WERI-Rb-1 (cell line): ENCODE measurements at regions not wholly inside any gene's neighbourhood (a gene's known extent, or its start where the extent isn't known, plus 50 kb on each side); places are given as distances from the start of the nearest gene placed in this dataset.
"Not testable (repeated sequence)": the region's sequence is repeated elsewhere in the genome, so short reads cannot be mapped to it uniquely, and the experiment has no call there.

ENCODE experiments used
- DNase-seq: peaks from one replicate; pipeline ENCODE4 v3.0.0-alpha.2; 2020
- H3K27ac ChIP-seq: fragments of 250-450 bp; sonication (Bioruptor Pico); 2 replicates; pipeline ENCODE4 v1.5.1; 2020; ENCODE audit warnings: mild to moderate bottlenecking, moderate library complexity
- H3K27me3 ChIP-seq: fragments of 250-450 bp; sonication (Bioruptor Pico); 2 replicates; pipeline ENCODE4 v1.5.1; 2021; ENCODE audit warnings: mild to moderate bottlenecking, low read depth, moderate library complexity; ENCODE audit not compliant: insufficient read depth, severe bottlenecking
- H3K36me3 ChIP-seq: fragments of 250-450 bp; sonication (Bioruptor Pico); 2 replicates; pipeline ENCODE4 v1.5.1; 2020; ENCODE audit warnings: mild to moderate bottlenecking, moderate library complexity
- H3K4me3 ChIP-seq: 2 replicates; pipeline ENCODE4 v1.5.1; 2011; ENCODE audit warnings: low read depth, mild to moderate bottlenecking, control low read depth, low read length
- H3K9me3 ChIP-seq: fragments of 250-450 bp; sonication (Bioruptor Pico); 2 replicates; pipeline ENCODE4 v1.5.1; 2021; ENCODE audit warnings: mild to moderate bottlenecking, moderate library complexity; ENCODE audit not compliant: severe bottlenecking
- TF ChIP-seq, protein P1 (sequence below): IDR thresholded peaks from 2 replicates; pipeline ENCODE4 v1.5.1; 2011; ENCODE audit warnings: low read depth, mild to moderate bottlenecking, control low read depth, inconsistent platforms, low read length

DNA sequence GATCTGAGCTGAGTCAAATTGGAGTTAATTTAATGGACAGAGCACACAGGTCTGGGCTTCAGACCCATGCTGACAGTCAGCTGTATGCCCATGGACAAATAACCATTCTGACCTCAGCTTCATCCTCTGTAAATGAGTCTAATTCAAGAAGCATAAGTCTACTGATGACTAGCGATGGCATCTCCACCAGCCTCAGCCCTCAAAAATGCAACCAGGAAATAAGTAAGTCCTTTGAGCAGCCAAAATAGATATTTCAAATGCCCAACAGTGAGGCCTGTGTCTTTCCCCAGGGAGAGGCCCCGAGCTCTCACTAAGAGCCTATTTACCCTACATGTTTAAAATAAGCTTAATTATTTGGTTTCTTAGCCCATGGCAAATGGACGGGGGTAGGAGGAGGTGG is 114.2 kb upstream of the MTHFD1L start:
- H3K27me3 ChIP-seq: no peaks in the 10 kb centered on the region
- TF ChIP-seq, protein P1, sequence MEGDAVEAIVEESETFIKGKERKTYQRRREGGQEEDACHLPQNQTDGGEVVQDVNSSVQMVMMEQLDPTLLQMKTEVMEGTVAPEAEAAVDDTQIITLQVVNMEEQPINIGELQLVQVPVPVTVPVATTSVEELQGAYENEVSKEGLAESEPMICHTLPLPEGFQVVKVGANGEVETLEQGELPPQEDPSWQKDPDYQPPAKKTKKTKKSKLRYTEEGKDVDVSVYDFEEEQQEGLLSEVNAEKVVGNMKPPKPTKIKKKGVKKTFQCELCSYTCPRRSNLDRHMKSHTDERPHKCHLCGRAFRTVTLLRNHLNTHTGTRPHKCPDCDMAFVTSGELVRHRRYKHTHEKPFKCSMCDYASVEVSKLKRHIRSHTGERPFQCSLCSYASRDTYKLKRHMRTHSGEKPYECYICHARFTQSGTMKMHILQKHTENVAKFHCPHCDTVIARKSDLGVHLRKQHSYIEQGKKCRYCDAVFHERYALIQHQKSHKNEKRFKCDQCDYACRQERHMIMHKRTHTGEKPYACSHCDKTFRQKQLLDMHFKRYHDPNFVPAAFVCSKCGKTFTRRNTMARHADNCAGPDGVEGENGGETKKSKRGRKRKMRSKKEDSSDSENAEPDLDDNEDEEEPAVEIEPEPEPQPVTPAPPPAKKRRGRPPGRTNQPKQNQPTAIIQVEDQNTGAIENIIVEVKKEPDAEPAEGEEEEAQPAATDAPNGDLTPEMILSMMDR: no peak
- no peaks in the 10 kb centered on the region for H3K36me3 ChIP-seq
- no peaks in the 10 kb centered on the region for H3K9me3 ChIP-seq
- H3K4me3 ChIP-seq: no peak overlapping the region
- DNase-seq: no peak
- no peak overlapping the region for H3K27ac ChIP-seq

DNA sequence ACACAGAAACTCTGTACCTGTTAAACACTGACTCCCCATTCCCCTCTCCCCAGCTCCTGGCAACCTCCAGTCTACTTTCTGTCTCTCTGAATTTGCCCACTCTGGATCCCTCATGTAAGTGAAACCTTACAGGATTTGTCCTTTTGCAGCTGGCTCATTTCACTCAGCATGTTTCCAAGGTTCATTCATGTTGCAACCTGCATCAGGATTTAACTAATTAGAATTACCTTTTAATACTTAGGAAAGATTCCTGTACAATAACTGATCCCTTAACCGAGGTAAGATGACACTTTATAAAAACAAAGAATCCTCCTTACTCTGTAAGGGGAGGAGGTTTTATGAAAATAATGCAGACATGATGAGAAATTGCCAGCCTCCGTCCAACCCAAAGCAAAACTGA is 113.1 kb upstream of the MTHFD1L start:
- H3K27me3 ChIP-seq: no peaks in the 10 kb centered on the region
- DNase-seq: no peak
- H3K9me3 ChIP-seq: no peaks in the 10 kb centered on the region
- H3K4me3 ChIP-seq: no peak overlapping the region
- no peaks in the 10 kb centered on the region for H3K36me3 ChIP-seq
- H3K27ac ChIP-seq: no peak overlapping the region
- TF ChIP-seq, protein P1: no peak

DNA sequence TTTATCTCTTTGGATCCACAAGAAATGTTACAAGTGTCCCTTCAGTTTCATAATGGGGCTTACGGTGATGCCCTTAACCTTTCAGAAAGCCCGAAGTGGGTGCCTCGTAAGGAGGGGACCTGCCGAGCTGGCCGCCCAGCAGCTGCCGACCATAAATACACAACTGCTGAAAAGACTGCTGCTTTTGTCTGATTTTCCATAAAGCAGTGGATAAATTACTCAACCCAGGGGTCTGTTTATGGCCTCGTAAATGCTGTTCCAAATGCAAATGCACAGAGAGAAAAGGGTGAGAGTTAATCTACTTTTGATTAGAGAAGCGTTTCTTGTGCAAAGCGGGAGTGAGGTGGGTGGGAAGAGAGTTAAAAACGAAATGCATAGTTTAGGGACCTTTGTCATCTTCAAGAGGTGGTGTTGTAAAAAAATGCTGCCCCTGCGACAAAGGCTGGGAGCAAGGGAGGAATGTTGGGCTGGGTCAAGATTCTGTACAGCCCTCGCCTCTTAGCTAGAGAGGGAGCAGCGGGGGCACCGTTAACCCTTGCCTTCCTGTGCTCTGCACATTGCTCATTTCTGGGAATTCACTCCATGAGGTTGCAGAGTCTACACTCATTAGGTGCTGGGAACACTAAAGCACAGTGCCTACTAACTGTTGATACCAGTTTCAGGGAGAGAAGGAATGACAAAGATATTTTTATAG is 112.0 kb upstream of the MTHFD1L start:
- Histone ChIP-seq H3K36me3 (no peaks in the 10 kb centered on the region), H3K27me3 (no peaks in the 10 kb centered on the region), H3K9me3 (no peaks in the 10 kb centered on the region), H3K27ac (no peak overlapping the region), H3K4me3 (no peak overlapping the region)
- DNase-seq: no peak
- TF ChIP-seq, protein P1: no peak

DNA sequence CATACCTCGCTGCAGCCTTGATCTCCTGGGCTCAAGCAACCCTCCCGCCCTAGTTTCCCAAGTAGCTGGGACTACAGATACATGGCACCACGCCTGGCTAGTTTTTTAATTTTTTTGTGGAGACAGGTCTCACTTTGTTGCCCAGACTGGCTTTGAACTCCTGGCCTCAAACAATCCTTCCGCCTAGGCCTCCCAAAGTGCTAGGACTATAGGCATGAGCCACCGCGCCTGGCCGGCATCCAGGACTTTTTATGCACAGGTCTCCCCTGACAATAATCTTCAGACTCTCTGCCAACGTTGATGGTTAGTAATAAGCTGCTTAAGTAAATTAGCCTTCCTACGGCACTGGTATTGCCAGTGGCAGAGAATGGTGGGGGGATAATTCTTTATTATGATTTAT is 110.5 kb upstream of the MTHFD1L start:
- H3K36me3 ChIP-seq: no peaks in the 10 kb centered on the region
- no peak overlapping the region for H3K27ac ChIP-seq
- no peaks in the 10 kb centered on the region for H3K9me3 ChIP-seq
- H3K27me3 ChIP-seq: no peaks in the 10 kb centered on the region
- no peak for DNase-seq
- TF ChIP-seq, protein P1: no peak
- no peak overlapping the region for H3K4me3 ChIP-seq

DNA sequence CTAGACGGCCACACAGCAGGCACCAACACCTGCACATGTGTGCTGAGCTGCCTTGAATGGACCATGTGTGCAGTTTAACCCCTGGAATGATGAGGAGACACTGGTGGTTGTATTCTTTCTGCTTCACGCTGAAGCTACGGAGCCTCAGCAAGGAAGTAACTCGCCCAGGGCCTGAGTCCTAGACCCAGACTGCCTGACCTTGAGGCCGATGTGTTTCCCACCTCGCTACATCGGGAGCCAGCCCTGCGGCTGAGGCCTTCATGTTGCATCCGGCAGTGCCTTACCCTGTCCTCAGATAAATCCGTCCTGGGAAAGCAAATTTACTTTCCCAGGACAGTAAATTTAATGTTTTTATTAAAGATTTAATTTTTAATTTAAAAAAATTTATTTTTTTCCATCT is 110.0 kb upstream of the MTHFD1L start:
- Histone ChIP-seq H3K4me3 (no peak overlapping the region), H3K27me3 (no peaks in the 10 kb centered on the region), H3K9me3 (no peaks in the 10 kb centered on the region), H3K36me3 (no peaks in the 10 kb centered on the region), H3K27ac (no peak overlapping the region)
- TF ChIP-seq, protein P1: no peak
- no peak for DNase-seq

DNA sequence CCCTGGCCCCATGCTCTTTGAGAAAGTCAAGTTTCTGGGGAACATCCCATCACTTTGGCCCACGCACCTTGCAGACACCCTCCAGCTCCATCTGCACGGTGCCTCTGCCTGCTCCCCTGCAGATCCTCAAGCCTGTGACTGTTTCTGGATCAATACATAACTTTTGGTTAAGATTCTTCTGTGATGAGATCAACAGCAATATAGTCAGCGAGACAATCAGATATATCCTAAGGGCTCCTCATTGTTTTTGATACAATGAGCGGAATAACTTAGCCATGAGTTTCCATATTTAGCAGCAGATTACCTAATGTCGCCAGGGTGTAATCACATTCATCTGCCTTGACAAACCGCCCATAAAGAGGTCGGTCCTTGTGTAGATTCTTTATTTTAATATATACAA is 109.3 kb upstream of the MTHFD1L start:
- Histone ChIP-seq H3K27ac (no peak overlapping the region), H3K9me3 (no peaks in the 10 kb centered on the region), H3K36me3 (no peaks in the 10 kb centered on the region), H3K4me3 (no peak overlapping the region), H3K27me3 (no peaks in the 10 kb centered on the region)
- no peak for DNase-seq
- TF ChIP-seq, protein P1: no peak

DNA sequence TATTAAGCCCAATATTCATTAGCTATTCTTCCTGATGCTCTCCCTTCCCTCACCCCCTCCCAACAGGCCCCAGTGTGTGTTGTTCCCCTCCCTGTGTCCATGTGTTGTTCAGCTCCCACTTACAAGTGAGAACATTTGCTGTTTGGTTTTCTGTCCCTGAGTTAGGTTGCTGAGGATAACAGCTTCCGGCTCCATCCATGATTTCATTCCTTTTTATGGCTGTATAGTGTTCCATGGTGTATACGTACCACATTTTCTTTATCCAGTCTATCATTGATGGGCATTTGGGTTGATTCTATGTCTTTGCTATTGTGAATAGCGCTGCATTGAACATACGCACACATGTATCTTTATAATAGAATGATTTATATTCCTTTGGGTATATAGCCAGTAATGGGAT is 107.7 kb upstream of the MTHFD1L start:
- not testable (repeated sequence) for H3K36me3 ChIP-seq, H3K4me3 ChIP-seq, H3K27me3 ChIP-seq, H3K9me3 ChIP-seq, DNase-seq, H3K27ac ChIP-seq
